ENCODE measurements at regions not wholly inside any gene's neighbourhood (a gene's known extent, or its start where the extent isn't known, plus 50 kb on each side); places are given as distances from the start of the nearest gene placed in this dataset.

DNA sequence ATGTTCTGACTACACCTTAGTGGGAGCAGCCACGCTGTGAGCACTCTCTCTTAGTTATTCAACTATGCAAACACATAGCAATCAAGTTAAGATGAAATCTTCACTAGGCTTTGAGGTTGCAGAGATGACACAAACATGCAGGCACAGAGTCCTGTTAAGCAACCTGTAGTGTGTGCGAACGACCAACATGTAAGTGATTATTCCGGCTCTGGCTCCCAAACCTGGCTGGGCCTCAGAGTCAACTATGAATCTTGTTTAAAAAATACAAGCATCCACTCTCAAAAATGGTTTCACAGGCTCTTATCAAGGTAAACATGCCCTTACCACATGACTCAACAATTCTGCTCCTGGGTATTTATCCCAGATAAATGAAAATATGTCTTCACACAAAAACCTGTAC, 91.4 kb downstream of the IRS2 start:
- H3K4me1 ChIP-seq (ENCODE audit: control insufficient read depth in 1 of 2, insufficient read depth in 1 of 2, low read depth in 1 of 2, low read length in 1 of 2): peaks cover 22% of the 10 kb centered on the region in 2 experiments
- TF ChIP-seq, protein P1, sequence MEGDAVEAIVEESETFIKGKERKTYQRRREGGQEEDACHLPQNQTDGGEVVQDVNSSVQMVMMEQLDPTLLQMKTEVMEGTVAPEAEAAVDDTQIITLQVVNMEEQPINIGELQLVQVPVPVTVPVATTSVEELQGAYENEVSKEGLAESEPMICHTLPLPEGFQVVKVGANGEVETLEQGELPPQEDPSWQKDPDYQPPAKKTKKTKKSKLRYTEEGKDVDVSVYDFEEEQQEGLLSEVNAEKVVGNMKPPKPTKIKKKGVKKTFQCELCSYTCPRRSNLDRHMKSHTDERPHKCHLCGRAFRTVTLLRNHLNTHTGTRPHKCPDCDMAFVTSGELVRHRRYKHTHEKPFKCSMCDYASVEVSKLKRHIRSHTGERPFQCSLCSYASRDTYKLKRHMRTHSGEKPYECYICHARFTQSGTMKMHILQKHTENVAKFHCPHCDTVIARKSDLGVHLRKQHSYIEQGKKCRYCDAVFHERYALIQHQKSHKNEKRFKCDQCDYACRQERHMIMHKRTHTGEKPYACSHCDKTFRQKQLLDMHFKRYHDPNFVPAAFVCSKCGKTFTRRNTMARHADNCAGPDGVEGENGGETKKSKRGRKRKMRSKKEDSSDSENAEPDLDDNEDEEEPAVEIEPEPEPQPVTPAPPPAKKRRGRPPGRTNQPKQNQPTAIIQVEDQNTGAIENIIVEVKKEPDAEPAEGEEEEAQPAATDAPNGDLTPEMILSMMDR (IDR thresholded peaks at IDR 0.05): no peak

DNA sequence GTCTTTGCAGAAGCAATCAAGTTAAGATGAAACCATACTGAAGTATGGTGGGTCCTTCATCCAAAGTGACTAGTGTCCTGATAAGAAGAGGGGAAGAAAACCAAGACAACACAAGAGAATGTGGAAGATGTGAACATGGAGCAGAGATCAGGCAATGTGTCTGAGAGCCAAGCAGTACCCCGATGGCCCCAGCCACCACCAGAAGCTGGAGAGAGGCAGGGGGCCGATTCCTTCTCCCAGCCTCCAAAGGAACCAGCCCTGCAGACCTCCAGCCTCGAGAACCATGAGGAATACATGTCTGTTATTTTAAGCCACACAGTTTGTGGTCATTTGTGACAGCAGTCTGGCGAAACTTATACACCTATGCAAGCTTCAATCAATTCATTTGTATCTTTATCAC, 93.2 kb downstream of the IRS2 start:
- H3K4me1 ChIP-seq (ENCODE audit: control insufficient read depth in 1 of 2, insufficient read depth in 1 of 2, low read depth in 1 of 2, low read length in 1 of 2): peaks cover 5 to 9% of the 10 kb centered on the region in 2 experiments
- no peaks in the 10 kb centered on the region for H3K27me3 ChIP-seq

More for the DNA sequence above, 91.4 kb downstream of the IRS2 start:
- Histone ChIP-seq H3K36me3 (no peaks in the 10 kb centered on the region), H3K4me3 (ENCODE audit: low read depth in 1 of 2, low read length in 1 of 2) (no peak overlapping the region), H3K9me3 (no peaks in the 10 kb centered on the region), H3K27me3 (no peaks in the 10 kb centered on the region), H3K27ac (no peak overlapping the region)

DNA sequence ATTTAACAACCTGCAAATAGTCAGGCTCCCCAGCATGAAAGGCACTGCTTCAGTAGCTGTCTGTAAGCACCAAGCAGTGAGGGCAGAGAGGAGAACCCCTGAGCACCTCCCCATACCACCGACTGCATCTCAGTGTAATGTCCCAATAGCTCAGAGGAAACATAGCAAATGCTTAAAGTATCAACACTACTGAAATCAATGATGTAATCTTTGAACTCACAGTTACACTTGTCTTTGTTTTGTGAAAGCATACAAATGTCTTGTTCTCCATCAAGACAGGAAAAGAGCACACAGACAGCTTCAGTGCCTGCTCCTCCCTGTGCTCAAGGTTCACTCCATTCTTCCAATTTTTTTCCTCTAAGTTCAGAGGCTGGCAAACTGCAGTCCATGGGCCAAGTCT, 94.7 kb downstream of the IRS2 start:
- no peaks in the 10 kb centered on the region for H3K27me3 ChIP-seq
- H3K9me3 ChIP-seq: no peaks in the 10 kb centered on the region
- H3K27ac ChIP-seq: no peak overlapping the region
- no peak overlapping the region for H3K4me3 ChIP-seq (ENCODE audit: low read depth in 1 of 2, low read length in 1 of 2)
- TF ChIP-seq, protein P1 (IDR thresholded peaks at IDR 0.05): no peak
- H3K36me3 ChIP-seq: no peaks in the 10 kb centered on the region
- peaks cover 5 to 7% of the 10 kb centered on the region in 2 experiments for H3K4me1 ChIP-seq (ENCODE audit: control insufficient read depth in 1 of 2, insufficient read depth in 1 of 2, low read depth in 1 of 2, low read length in 1 of 2)

More for the DNA sequence above, 93.2 kb downstream of the IRS2 start:
- TF ChIP-seq, protein P1 (IDR thresholded peaks at IDR 0.05): no peak
- Histone ChIP-seq H3K9me3 (no peaks in the 10 kb centered on the region), H3K4me3 (ENCODE audit: low read depth in 1 of 2, low read length in 1 of 2) (no peak overlapping the region), H3K36me3 (no peaks in the 10 kb centered on the region), H3K27ac (no peak overlapping the region)

DNA sequence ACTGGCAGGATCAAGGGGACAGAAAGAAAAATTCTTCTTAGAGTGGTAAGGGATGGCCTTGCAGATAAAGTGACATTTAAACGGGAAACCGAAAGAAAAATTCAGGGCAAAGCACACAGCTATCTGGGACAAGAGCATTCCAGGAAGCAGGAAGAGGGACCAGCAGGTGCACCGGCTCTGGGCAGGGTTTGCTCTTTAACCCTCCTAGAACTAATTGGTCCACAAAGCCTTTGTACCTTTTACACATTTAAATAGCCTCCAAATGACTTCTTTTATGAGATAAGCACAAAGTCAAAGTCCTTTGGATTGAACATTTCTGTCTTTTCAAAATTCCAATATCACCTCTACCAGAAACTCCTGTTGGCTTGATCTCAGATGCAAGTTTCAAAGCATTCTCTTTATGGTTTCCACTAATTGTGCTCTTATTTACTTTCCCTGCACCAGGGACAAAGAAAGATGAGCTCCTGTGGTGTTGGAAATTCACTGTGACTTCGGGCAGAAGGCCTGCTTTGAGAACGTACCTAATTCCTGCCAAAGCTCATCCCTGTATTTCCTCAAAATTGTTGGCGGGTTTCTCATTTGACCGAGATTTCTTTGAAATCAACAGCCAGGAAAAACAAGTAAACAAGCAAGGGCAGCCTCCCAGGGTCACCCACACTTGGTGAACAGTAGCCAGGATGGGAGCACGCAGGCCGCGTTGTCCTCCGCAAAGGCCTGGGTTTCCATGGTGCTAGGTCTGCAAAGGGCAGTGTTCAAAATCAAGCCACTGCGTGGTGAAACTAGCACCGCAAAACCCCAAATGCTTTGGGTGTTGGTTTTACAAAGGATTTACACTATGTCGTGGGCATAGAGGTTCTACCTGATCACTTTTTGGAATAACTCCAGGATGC, 98.6 kb downstream of the IRS2 start:
- TF ChIP-seq, protein P1 (IDR thresholded peaks at IDR 0.05): no peak
- Histone ChIP-seq H3K36me3 (no peaks in the 10 kb centered on the region), H3K4me1 (ENCODE audit: control insufficient read depth in 1 of 2, insufficient read depth in 1 of 2, low read depth in 1 of 2, low read length in 1 of 2) (peaks cover 5 to 7% of the 10 kb centered on the region in 2 experiments), H3K9me3 (no peaks in the 10 kb centered on the region), H3K27ac (no peak overlapping the region), H3K27me3 (no peaks in the 10 kb centered on the region), H3K4me3 (ENCODE audit: low read depth in 1 of 2, low read length in 1 of 2) (no peak overlapping the region)

DNA sequence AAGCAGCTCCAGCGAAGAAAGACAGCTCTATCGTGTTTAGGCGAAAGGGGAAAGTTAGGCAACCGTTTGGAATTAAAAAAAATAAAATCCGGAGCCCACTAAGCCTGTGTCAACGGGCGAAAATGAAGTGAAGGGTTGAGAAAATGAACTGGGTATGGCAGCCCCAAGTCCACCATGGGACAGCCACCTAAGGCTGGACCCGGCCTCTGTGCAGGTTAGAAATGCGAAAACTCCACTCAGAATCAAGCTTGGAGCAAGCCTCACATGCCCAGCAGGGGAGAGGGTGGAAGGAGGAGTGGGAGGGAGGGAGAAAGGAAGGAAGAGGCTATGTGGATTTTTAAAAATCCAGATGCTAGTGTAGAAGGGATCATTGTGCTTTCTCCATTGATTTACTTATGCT, 101.2 kb downstream of the IRS2 start:
- no peaks in the 10 kb centered on the region for H3K9me3 ChIP-seq
- TF ChIP-seq, protein P1 (IDR thresholded peaks at IDR 0.05): no peak
- H3K27ac ChIP-seq: no peak overlapping the region
- no peaks in the 10 kb centered on the region for H3K36me3 ChIP-seq
- no peaks in the 10 kb centered on the region for H3K27me3 ChIP-seq
- no peak overlapping the region for H3K4me3 ChIP-seq (ENCODE audit: low read depth in 1 of 2, low read length in 1 of 2)
- H3K4me1 ChIP-seq (ENCODE audit: control insufficient read depth in 1 of 2, insufficient read depth in 1 of 2, low read depth in 1 of 2, low read length in 1 of 2): no peaks in the 10 kb centered on the region

Measured in neutrophil (primary cell).